Neural crest cell (in vitro differentiated cells): ENCODE measurements at regions not wholly inside any gene's neighbourhood (a gene's known extent, or its start where the extent isn't known, plus 50 kb on each side); places are given as distances from the start of the nearest gene placed in this dataset.

Experiments
- DNase-seq: peaks from one replicate; pipeline ENCODE4 v3.0.0; 2021; ENCODE audit warnings: low read depth, mixed read lengths, low spot score
- H3K27ac Mint-ChIP-seq: one replicate; pipeline ENCODE4 v1.8.0; 2021; ENCODE audit warnings: mild to moderate bottlenecking, mixed read lengths; ENCODE audit not compliant: unreplicated experiment
- H3K27me3 Mint-ChIP-seq: 2 replicates; pipeline ENCODE4 v1.8.0; 2021; ENCODE audit warnings: low read depth, mild to moderate bottlenecking, mixed read lengths
- H3K36me3 Mint-ChIP-seq: 2 replicates; pipeline ENCODE4 v1.8.0; 2021; ENCODE audit warnings: low read depth, mild to moderate bottlenecking, mixed read lengths
- H3K4me1 Mint-ChIP-seq: 2 replicates; pipeline ENCODE4 v1.8.0; 2021; ENCODE audit warnings: mixed read lengths
- H3K4me3 Mint-ChIP-seq: one replicate; pipeline ENCODE4 v1.8.0; 2021; ENCODE audit warnings: mild to moderate bottlenecking, mixed read lengths
- H3K9me3 Mint-ChIP-seq: 2 replicates; pipeline ENCODE4 v1.8.0; 2021; ENCODE audit warnings: mixed read lengths
- TF ChIP-seq, protein P1 (sequence below): fragments of 200-600 bp; sonication (generic); conservative IDR thresholded peaks from 2 replicates; pipeline ENCODE4 v1.5.0; 2021; ENCODE audit warnings: antibody characterized with exemption, mild to moderate bottlenecking

DNA sequence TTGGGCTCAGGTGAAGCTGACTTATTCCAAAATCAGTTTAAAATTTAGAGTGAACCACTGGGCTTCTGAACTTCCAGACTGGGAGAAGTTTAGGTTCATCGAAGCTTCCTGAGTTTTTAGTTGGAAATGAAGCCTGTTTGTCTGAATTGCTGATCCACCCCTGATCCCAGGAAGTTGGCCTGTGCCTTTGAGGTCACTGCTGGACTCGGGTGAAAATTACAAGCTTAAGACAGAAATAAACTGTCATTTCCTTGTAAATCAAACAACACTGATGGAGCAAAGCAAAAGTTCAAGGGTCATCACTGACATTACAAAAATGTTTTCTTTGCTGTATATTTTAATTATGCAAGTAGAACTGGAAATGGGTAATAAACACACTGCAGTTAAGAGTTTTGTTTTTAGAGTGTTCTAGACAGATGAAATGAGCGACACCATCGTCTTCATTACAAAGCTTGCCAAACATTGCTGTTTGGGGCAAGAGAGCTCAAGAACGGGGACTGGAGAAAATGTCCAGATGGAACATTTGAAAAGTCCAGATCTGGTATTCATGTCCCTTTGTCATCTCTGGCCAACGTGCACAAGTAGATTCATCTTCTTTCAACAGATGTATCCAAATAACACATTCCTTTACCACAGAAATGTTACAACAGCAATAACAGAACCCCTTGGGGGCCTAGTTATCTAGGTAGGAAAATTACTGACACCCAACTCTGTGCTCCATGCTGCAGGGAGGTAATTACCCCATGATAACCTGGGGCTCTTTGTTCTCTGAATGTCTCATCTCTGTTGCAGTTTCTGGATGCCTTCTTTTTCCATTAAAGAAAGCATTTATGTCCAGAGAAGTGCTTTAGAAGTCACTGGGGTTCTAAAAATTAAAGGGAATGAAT lies 142.4 kb upstream of the ERCC6L2 start:
- Mint-ChIP-seq H3K27ac (no peak overlapping the region), H3K36me3 (peaks cover 3% of the 10 kb centered on the region), H3K27me3 (no peaks in the 10 kb centered on the region), H3K4me3 (no peak overlapping the region), H3K9me3 (peaks cover 7% of the 10 kb centered on the region), H3K4me1 (peaks cover 44% of the 10 kb centered on the region)
- TF ChIP-seq, protein P1, sequence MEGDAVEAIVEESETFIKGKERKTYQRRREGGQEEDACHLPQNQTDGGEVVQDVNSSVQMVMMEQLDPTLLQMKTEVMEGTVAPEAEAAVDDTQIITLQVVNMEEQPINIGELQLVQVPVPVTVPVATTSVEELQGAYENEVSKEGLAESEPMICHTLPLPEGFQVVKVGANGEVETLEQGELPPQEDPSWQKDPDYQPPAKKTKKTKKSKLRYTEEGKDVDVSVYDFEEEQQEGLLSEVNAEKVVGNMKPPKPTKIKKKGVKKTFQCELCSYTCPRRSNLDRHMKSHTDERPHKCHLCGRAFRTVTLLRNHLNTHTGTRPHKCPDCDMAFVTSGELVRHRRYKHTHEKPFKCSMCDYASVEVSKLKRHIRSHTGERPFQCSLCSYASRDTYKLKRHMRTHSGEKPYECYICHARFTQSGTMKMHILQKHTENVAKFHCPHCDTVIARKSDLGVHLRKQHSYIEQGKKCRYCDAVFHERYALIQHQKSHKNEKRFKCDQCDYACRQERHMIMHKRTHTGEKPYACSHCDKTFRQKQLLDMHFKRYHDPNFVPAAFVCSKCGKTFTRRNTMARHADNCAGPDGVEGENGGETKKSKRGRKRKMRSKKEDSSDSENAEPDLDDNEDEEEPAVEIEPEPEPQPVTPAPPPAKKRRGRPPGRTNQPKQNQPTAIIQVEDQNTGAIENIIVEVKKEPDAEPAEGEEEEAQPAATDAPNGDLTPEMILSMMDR, result no peak
- DNase-seq, result no peak

DNA sequence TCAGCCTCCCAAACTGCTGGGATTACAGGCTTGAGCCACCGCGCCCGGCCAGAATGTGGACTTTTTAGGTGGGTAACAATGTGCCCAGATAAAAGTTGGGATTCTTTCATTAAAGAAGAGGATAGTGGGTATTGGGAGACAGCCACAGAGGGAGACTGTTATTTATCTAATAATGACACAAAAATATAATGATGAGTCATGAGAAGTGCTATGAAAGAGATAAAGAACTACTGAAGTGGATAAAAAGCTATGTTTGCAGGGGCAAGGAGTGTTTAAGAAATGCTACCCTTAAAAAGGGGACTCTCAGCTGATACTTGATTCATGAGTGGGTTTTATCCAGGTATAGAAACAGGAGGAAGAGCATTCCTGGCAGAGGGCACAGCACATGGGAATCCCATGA lies 143.6 kb upstream of the ERCC6L2 start:
- Mint-ChIP-seq H3K27me3 (no peaks in the 10 kb centered on the region), H3K4me3 (no peak overlapping the region), H3K4me1 (peaks cover 44% of the 10 kb centered on the region), H3K27ac (no peak overlapping the region), H3K36me3 (peaks cover 3% of the 10 kb centered on the region), H3K9me3 (peaks cover 7% of the 10 kb centered on the region)
- TF ChIP-seq, protein P1, result no peak
- no peak for DNase-seq

DNA sequence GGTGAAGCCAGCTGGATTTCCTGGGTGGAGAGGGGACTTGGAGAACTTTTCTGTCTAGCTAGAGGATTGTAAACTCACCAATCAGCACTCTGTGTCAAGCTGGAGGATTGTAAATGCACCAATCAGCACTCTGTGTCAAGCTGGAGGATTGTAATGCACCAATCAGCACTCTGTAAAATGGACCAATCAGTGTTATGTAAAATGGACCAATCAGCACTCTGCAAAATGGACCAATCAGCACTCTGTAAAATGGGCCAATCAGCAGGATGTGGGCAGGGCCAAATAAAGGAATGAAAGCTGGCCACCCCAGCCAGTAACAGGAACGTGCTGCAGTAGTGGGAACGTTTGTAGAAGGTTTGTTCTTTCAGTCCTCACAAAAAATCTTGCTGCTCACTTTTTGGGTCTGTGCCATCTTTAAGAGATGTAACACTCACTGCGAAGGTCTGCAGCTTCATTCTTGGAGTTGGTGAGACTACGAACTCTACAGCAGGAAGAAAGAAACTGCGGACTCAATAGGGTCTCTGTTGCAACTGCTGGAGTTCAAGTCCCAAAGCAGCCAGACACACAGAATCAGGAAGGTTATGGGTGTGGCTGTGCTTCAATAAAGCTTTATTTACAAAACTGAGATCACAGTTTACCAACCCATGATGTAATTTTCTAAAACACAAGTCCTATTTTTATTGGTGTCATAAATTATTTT lies 145.7 kb upstream of the ERCC6L2 start:
- Mint-ChIP-seq H3K27ac (no peak overlapping the region), H3K4me1 (peaks cover 38% of the 10 kb centered on the region), H3K36me3 (peaks cover 5% of the 10 kb centered on the region), H3K9me3 (peaks cover 10% of the 10 kb centered on the region), H3K27me3 (no peaks in the 10 kb centered on the region), H3K4me3 (no peak overlapping the region)
- TF ChIP-seq, protein P1, result no peak
- no peak for DNase-seq

DNA sequence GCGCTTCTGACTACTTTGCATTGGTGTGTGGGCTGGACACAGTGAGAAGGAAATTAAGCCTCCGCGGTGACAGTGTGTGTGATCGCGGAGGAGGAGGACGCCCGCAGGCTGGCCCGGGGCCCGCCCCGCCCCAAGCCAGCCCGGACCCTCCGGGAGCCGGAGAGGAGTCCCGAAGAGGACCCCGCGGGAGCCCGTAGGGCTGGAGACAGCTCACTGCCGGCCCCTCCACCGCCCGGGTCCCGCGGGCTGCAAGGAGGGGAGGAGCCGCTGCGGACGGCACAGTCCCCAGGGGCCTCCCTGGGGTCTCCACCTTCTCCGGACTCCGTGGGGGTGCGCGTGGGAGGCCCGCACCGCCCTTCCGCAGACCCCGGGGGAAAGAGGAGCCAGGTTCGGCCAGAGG lies 146.4 kb upstream of the ERCC6L2 start:
- H3K9me3 Mint-ChIP-seq, result peaks cover 12% of the 10 kb centered on the region
- no peaks in the 10 kb centered on the region for H3K27me3 Mint-ChIP-seq
- peaks cover 5% of the 10 kb centered on the region for H3K36me3 Mint-ChIP-seq
- no peak for DNase-seq
- no peak overlapping the region for H3K4me3 Mint-ChIP-seq
- H3K27ac Mint-ChIP-seq, result no peak overlapping the region
- TF ChIP-seq, protein P1, result no peak
- H3K4me1 Mint-ChIP-seq, result peaks cover 38% of the 10 kb centered on the region

DNA sequence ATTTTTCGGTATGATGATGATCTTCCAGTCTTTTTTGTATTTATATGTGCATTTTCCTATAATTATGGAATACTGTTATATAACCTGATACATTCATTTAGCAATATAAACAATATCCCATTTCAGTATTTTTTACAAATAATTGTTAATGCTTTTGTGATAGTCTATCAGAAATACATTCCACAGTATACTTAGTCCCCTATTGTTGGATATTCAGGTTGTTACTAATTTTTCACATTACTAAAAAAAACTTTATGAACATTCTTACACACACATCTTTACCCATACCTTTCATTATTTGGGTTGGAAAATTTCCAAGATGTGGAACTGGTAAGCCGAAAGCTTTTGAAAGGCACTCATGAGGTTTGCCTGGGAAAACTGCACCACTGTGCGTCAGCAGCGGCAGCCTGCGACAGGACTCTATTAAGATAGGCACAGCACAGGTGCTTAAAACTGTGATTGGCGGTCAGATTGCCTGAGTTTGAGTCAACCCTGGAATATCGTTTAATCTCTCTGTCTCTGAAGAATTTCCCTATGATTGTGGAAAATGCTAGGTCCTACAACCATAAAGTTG lies 147.5 kb upstream of the ERCC6L2 start:
- no peaks in the 10 kb centered on the region for H3K27me3 Mint-ChIP-seq
- no peak for DNase-seq
- no peak overlapping the region for H3K27ac Mint-ChIP-seq
- no peak overlapping the region for H3K4me3 Mint-ChIP-seq
- TF ChIP-seq, protein P1, result no peak
- H3K4me1 Mint-ChIP-seq, result peaks cover 30% of the 10 kb centered on the region
- peaks cover 5% of the 10 kb centered on the region for H3K36me3 Mint-ChIP-seq
- H3K9me3 Mint-ChIP-seq, result peaks cover 12% of the 10 kb centered on the region
